ENCODE measurements at regions not wholly inside any gene's neighbourhood (a gene's known extent, or its start where the extent isn't known, plus 50 kb on each side); places are given as distances from the start of the nearest gene placed in this dataset.

GRCh38 chr17:63332286-63332685 lies 113.8 kb downstream of the CYB561 start:
- Histone ChIP-seq H3K4me3 (no peak overlapping the region), H3K4me1 (replicated peaks in 1 of 2) (no peaks in the 10 kb centered on the region), H3K27ac (no peak overlapping the region)
- in situ Hi-C loops (cut with MboI; ENCODE audit: low pct_unique_long_range_greater_than_20kb in 2 of 9, low sequenced_read_pairs in 9 of 9, unreplicated experiment in 9 of 9) = no loop called here
- no peak for ATAC-seq (replicated peaks in 6 of 8)
- 90 to 100% (median 100%) methylated on average over 1 to 2 of the region's 2 CpGs; no CpG with 5 or more reads in 4 of the 10 experiments for WGBS, 10 experiments

- H3K4me1 ChIP-seq (replicated peaks in 1 of 2) = no peaks in the 10 kb centered on the region
- WGBS, 10 experiments = 78 to 100% (median 100%) methylated on average over 1 of the region's 1 CpG; no CpG with 5 or more reads in 3 of the 10 experiments
- ATAC-seq (replicated peaks in 6 of 8) = no peak
- in situ Hi-C loops (cut with MboI; ENCODE audit: low pct_unique_long_range_greater_than_20kb in 2 of 9, low sequenced_read_pairs in 9 of 9, unreplicated experiment in 9 of 9) = no loop called here
- H3K27ac ChIP-seq = no peak overlapping the region
- H3K4me3 ChIP-seq = no peak overlapping the region
Measured at GRCh38 chr17:63333869-63334268, 112.2 kb downstream of the CYB561 start.

- Histone ChIP-seq H3K4me3 (no peak overlapping the region), H3K4me1 (replicated peaks in 1 of 2) (no peaks in the 10 kb centered on the region), H3K27ac (no peak overlapping the region)
- ATAC-seq (replicated peaks in 6 of 8) = no peak
- 8 to 100% (median 85%) methylated on average over 1 of the region's 1 CpG for WGBS, 10 experiments
- in situ Hi-C loops (cut with MboI; ENCODE audit: low pct_unique_long_range_greater_than_20kb in 2 of 9, low sequenced_read_pairs in 9 of 9, unreplicated experiment in 9 of 9) = no loop called here
Measured at GRCh38 chr17:63335831-63336230, 110.3 kb downstream of the CYB561 start.

GRCh38 chr17:63337579-63337978 lies 108.5 kb downstream of the CYB561 start:
- ATAC-seq (replicated peaks in 6 of 8) = no peak
- 60 to 100% (median 88%) methylated on average over 1 to 5 of the region's 5 CpGs; no CpG with 5 or more reads in 2 of the 10 experiments for WGBS, 10 experiments
- H3K27ac ChIP-seq = no peak overlapping the region
- in situ Hi-C loops (cut with MboI; ENCODE audit: low pct_unique_long_range_greater_than_20kb in 2 of 9, low sequenced_read_pairs in 9 of 9, unreplicated experiment in 9 of 9) = no loop called here
- no peaks in the 10 kb centered on the region for H3K4me1 ChIP-seq (replicated peaks in 1 of 2)
- no peak overlapping the region for H3K4me3 ChIP-seq

- no peak for ATAC-seq (replicated peaks in 6 of 8)
- H3K27ac ChIP-seq = no peak overlapping the region
- in situ Hi-C loops (cut with MboI; ENCODE audit: low pct_unique_long_range_greater_than_20kb in 2 of 9, low sequenced_read_pairs in 9 of 9, unreplicated experiment in 9 of 9) = no loop called here
- H3K4me1 ChIP-seq (replicated peaks in 1 of 2) = no peaks in the 10 kb centered on the region
- no peak overlapping the region for H3K4me3 ChIP-seq
Measured at GRCh38 chr17:63338272-63338671, 107.8 kb downstream of the CYB561 start.

GRCh38 chr17:63341276-63341675 lies 104.8 kb downstream of the CYB561 start:
- Histone ChIP-seq H3K27ac (no peak overlapping the region), H3K4me1 (replicated peaks in 1 of 2) (no peaks in the 10 kb centered on the region), H3K4me3 (no peak overlapping the region)
- ATAC-seq (replicated peaks in 6 of 8) = no peak
- 81 to 100% (median 96%) methylated on average over 2 to 3 of the region's 3 CpGs; no CpG with 5 or more reads in 1 of the 10 experiments for WGBS, 10 experiments
- in situ Hi-C loops (cut with MboI; ENCODE audit: low pct_unique_long_range_greater_than_20kb in 2 of 9, low sequenced_read_pairs in 9 of 9, unreplicated experiment in 9 of 9) = no loop called here

GRCh38 chr17:63344383-63344782 lies 101.7 kb downstream of the CYB561 start:
- 46 to 100% (median 81%) methylated on average over 1 of the region's 1 CpG; no CpG with 5 or more reads in 2 of the 10 experiments for WGBS, 10 experiments
- Histone ChIP-seq H3K27ac (no peak overlapping the region), H3K4me3 (no peak overlapping the region), H3K4me1 (replicated peaks in 1 of 2) (no peaks in the 10 kb centered on the region)
- ATAC-seq (replicated peaks in 6 of 8) = no peak
- in situ Hi-C loops (cut with MboI; ENCODE audit: low pct_unique_long_range_greater_than_20kb in 2 of 9, low sequenced_read_pairs in 9 of 9, unreplicated experiment in 9 of 9) = no loop called here

- 0 to 100% (median 73%) methylated on average over 1 of the region's 1 CpG; no CpG with 5 or more reads in 4 of the 10 experiments for WGBS, 10 experiments
- no peak overlapping the region for H3K27ac ChIP-seq
- no peak overlapping the region for H3K4me3 ChIP-seq
- in situ Hi-C loops (cut with MboI; ENCODE audit: low pct_unique_long_range_greater_than_20kb in 2 of 9, low sequenced_read_pairs in 9 of 9, unreplicated experiment in 9 of 9) = no loop called here
- ATAC-seq (replicated peaks in 6 of 8) = no peak
- H3K4me1 ChIP-seq (replicated peaks in 1 of 2) = no peaks in the 10 kb centered on the region
Measured at GRCh38 chr17:63345611-63346010, 100.5 kb downstream of the CYB561 start.

GRCh38 chr17:63347475-63347874 lies 98.6 kb downstream of the CYB561 start:
- in situ Hi-C loops (cut with MboI; ENCODE audit: low pct_unique_long_range_greater_than_20kb in 2 of 9, low sequenced_read_pairs in 9 of 9, unreplicated experiment in 9 of 9) = no loop called here
- 67 to 100% (median 95%) methylated on average over 1 to 2 of the region's 2 CpGs; no CpG with 5 or more reads in 1 of the 10 experiments for WGBS, 10 experiments
- Histone ChIP-seq H3K4me3 (no peak overlapping the region), H3K4me1 (replicated peaks in 1 of 2) (no peaks in the 10 kb centered on the region), H3K27ac (no peak overlapping the region)
- ATAC-seq (replicated peaks in 6 of 8) = no peak

- in situ Hi-C loops (cut with MboI; ENCODE audit: low pct_unique_long_range_greater_than_20kb in 2 of 9, low sequenced_read_pairs in 9 of 9, unreplicated experiment in 9 of 9) = no loop called here
- ATAC-seq (replicated peaks in 6 of 8) = no peak
- H3K27ac ChIP-seq = no peak overlapping the region
Measured at GRCh38 chr17:63349478-63350000, 96.6 kb downstream of the CYB561 start.

GRCh38 chr17:63350364-63350763 lies 95.7 kb downstream of the CYB561 start:
- H3K27ac ChIP-seq = no peak overlapping the region
- no peaks in the 10 kb centered on the region for H3K4me1 ChIP-seq (replicated peaks in 1 of 2)
- 58 to 100% (median 82%) methylated on average over 1 to 4 of the region's 4 CpGs for WGBS, 10 experiments
- no peak for ATAC-seq (replicated peaks in 6 of 8)
- in situ Hi-C loops (cut with MboI; ENCODE audit: low pct_unique_long_range_greater_than_20kb in 2 of 9, low sequenced_read_pairs in 9 of 9, unreplicated experiment in 9 of 9) = no loop called here
- H3K4me3 ChIP-seq = no peak overlapping the region

More at GRCh38 chr17:63349478-63350000, 96.6 kb downstream of the CYB561 start:
- no peaks in the 10 kb centered on the region for H3K4me1 ChIP-seq (replicated peaks in 1 of 2)
- H3K4me3 ChIP-seq = no peak overlapping the region
- 21 to 100% (median 70%) methylated on average over 1 to 3 of the region's 3 CpGs; no CpG with 5 or more reads in 1 of the 10 experiments for WGBS, 10 experiments

GRCh38 chr17:63354256-63354655 lies 91.8 kb downstream of the CYB561 start:
- 60 to 100% (median 93%) methylated on average over 1 to 4 of the region's 4 CpGs for WGBS, 10 experiments
- Histone ChIP-seq H3K27ac (no peak overlapping the region), H3K4me3 (no peak overlapping the region), H3K4me1 (replicated peaks in 1 of 2) (peaks cover 0 to 3% of the 10 kb centered on the region in 2 donors)
- no peak for ATAC-seq (replicated peaks in 6 of 8)
- in situ Hi-C loops (cut with MboI; ENCODE audit: low pct_unique_long_range_greater_than_20kb in 2 of 9, low sequenced_read_pairs in 9 of 9, unreplicated experiment in 9 of 9) = no loop called here

GRCh38 chr17:63356337-63356757 lies 89.8 kb downstream of the CYB561 start:
- WGBS, 10 experiments = 0 to 71% (median 33%) methylated on average over 1 of the region's 1 CpG; no CpG with 5 or more reads in 1 of the 10 experiments
- in situ Hi-C loops (cut with MboI; ENCODE audit: low pct_unique_long_range_greater_than_20kb in 2 of 9, low sequenced_read_pairs in 9 of 9, unreplicated experiment in 9 of 9) = no loop called here
- H3K4me3 ChIP-seq = no peak overlapping the region
- ATAC-seq (replicated peaks in 6 of 8) = peak in 2 of 8 experiments; percentile 72 to 74
- H3K27ac ChIP-seq = no peak overlapping the region
- peaks cover 0 to 3% of the 10 kb centered on the region in 2 donors for H3K4me1 ChIP-seq (replicated peaks in 1 of 2)

GRCh38 chr17:63358111-63358839 lies 87.8 kb downstream of the CYB561 start:
- in situ Hi-C loops (cut with MboI; ENCODE audit: low pct_unique_long_range_greater_than_20kb in 2 of 9, low sequenced_read_pairs in 9 of 9, unreplicated experiment in 9 of 9) = no loop called here
- no peak overlapping the region for H3K4me3 ChIP-seq
- peaks cover 0 to 3% of the 10 kb centered on the region in 2 donors for H3K4me1 ChIP-seq (replicated peaks in 1 of 2)
- peak in 3 of 8 experiments; percentile 21 to 40 (median 32) for ATAC-seq (replicated peaks in 6 of 8)
- 11 to 97% (median 74%) methylated on average over 2 to 6 of the region's 6 CpGs; no CpG with 5 or more reads in 1 of the 10 experiments for WGBS, 10 experiments
- H3K27ac ChIP-seq = no peak overlapping the region
